ENCODE measurements at regions not wholly inside any gene's neighbourhood (a gene's known extent, or its start where the extent isn't known, plus 50 kb on each side); places are given as distances from the start of the nearest gene placed in this dataset.

- no peak for TF ChIP-seq EZH2 (IDR thresholded peaks at IDR 0.05; ENCODE audit: borderline replicate concordance, low read length)
- TF ChIP-seq, protein P1, sequence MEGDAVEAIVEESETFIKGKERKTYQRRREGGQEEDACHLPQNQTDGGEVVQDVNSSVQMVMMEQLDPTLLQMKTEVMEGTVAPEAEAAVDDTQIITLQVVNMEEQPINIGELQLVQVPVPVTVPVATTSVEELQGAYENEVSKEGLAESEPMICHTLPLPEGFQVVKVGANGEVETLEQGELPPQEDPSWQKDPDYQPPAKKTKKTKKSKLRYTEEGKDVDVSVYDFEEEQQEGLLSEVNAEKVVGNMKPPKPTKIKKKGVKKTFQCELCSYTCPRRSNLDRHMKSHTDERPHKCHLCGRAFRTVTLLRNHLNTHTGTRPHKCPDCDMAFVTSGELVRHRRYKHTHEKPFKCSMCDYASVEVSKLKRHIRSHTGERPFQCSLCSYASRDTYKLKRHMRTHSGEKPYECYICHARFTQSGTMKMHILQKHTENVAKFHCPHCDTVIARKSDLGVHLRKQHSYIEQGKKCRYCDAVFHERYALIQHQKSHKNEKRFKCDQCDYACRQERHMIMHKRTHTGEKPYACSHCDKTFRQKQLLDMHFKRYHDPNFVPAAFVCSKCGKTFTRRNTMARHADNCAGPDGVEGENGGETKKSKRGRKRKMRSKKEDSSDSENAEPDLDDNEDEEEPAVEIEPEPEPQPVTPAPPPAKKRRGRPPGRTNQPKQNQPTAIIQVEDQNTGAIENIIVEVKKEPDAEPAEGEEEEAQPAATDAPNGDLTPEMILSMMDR (IDR thresholded peaks at IDR 0.05; ENCODE audit: low read length), result no peak
- Histone ChIP-seq H3K9me2 (ENCODE audit: low read depth, low read length) (no peaks in the 10 kb centered on the region), H4K20me1 (ENCODE audit: insufficient read depth, low read length) (no peaks in the 10 kb centered on the region), H3K9me3 (ENCODE audit: low read length) (no peaks in the 10 kb centered on the region), H3K9ac (ENCODE audit: low read length) (no peak overlapping the region), H3K4me1 (ENCODE audit: insufficient read depth, low read length, severe bottlenecking) (peaks cover 52% of the 10 kb centered on the region), H3F3A (ENCODE audit: insufficient read depth, low read length) (no peaks in the 10 kb centered on the region), H3K36me3 (ENCODE audit: insufficient read depth, low read length) (no peaks in the 10 kb centered on the region), H3K4me2 (ENCODE audit: low read length) (no peak overlapping the region), H3K27me3 (ENCODE audit: insufficient read depth, low read length) (no peaks in the 10 kb centered on the region), H2AFZ (ENCODE audit: low read length) (no peak overlapping the region), H3K79me2 (ENCODE audit: insufficient read depth, low read length) (no peaks in the 10 kb centered on the region), H3K4me3 (ENCODE audit: low read depth, low read length, poor library complexity, severe bottlenecking) (no peak overlapping the region), H3K27ac (ENCODE audit: low read depth, low read length, poor library complexity, severe bottlenecking) (no peak overlapping the region)
Observed at GRCh38 chr13:73954808-73955207, 179.4 kb downstream of the KLF12 start.

DNA sequence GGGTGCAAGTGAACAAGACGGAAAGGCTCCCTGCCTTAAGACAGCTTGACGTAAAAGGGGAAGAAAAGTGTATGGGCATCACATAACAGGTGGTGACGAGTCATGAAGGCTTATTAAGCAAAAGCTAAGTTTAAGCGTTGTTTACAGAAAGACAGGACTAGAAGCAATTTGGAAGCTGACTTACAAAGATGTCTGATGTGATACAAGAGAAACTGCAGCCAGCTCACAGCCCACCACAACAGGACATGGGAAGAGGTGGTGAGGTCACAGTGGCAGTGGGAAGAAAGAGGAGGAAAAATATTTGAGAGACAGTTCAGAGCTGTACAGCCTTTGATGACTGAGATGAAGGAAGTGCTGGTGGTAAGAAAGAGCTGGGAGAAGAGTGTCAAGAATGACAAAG, 181.6 kb downstream of the KLF12 start:
- peak overlapping the region; percentile 75 for H3K27ac ChIP-seq (ENCODE audit: low read depth, low read length, poor library complexity, severe bottlenecking)
- no peaks in the 10 kb centered on the region for H3K36me3 ChIP-seq (ENCODE audit: insufficient read depth, low read length)
- no peaks in the 10 kb centered on the region for H3F3A ChIP-seq (ENCODE audit: insufficient read depth, low read length)
- TF ChIP-seq, protein P1 (IDR thresholded peaks at IDR 0.05; ENCODE audit: low read length), result no peak
- no peaks in the 10 kb centered on the region for H4K20me1 ChIP-seq (ENCODE audit: insufficient read depth, low read length)
- no peaks in the 10 kb centered on the region; the same call in 1 of the 2 replicates for H3K79me2 ChIP-seq (ENCODE audit: insufficient read depth, low read length)
- H3K4me1 ChIP-seq (ENCODE audit: insufficient read depth, low read length, severe bottlenecking), result peaks cover 60% of the 10 kb centered on the region
- no peaks in the 10 kb centered on the region for H3K9me2 ChIP-seq (ENCODE audit: low read depth, low read length)
- H3K9ac ChIP-seq (ENCODE audit: low read length), result no peak overlapping the region; the same call in 1 of the 2 replicates
- no peaks in the 10 kb centered on the region for H3K9me3 ChIP-seq (ENCODE audit: low read length)
- no peak overlapping the region for H3K4me3 ChIP-seq (ENCODE audit: low read depth, low read length, poor library complexity, severe bottlenecking)
- no peaks in the 10 kb centered on the region for H3K27me3 ChIP-seq (ENCODE audit: insufficient read depth, low read length)
- H2AFZ ChIP-seq (ENCODE audit: low read length), result no peak overlapping the region
- H3K4me2 ChIP-seq (ENCODE audit: low read length), result peak overlapping the region; percentile 12; the same call in 1 of the 2 replicates

DNA sequence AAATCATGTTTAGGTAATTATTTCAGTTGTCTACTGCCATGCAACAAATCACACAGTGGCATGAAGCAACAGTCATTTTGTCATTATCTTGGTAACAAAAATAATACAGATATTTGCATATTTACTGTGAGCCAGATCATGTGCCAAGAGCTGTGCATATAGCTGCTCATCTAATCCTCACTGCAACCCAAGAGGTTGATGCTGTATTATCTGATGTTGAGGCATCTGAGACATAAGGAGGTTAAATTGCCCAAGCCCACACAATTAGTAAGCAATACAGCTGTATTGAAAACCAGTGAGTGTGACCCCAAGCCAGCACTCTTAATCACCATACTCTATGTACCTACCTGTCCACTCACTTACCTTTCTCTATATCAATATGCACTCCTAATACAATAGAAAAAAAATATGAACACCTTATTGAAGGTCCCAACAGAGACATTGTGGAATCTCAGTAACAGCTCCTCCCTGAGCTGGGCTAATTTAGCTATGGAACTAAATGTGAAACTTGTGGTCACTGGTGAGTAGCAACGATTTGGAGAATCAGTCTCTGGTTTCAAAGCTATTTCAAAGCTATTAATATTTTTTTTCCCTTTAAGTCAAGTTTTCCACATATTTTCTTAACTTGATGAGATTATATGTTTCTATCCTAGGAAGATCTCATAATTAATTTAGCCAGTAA, 185.2 kb downstream of the KLF12 start:
- Histone ChIP-seq H2AFZ (ENCODE audit: low read length) (no peak overlapping the region), H3K27ac (ENCODE audit: low read depth, low read length, poor library complexity, severe bottlenecking) (peak overlapping the region; percentile 18), H3K79me2 (ENCODE audit: insufficient read depth, low read length) (no peaks in the 10 kb centered on the region; the same call in 1 of the 2 replicates), H3K9me3 (ENCODE audit: low read length) (no peaks in the 10 kb centered on the region), H3K4me2 (ENCODE audit: low read length) (no peak overlapping the region), H3K9ac (ENCODE audit: low read length) (no peak overlapping the region), H3K36me3 (ENCODE audit: insufficient read depth, low read length) (no peaks in the 10 kb centered on the region), H3K4me1 (ENCODE audit: insufficient read depth, low read length, severe bottlenecking) (peaks cover 57% of the 10 kb centered on the region), H3K27me3 (ENCODE audit: insufficient read depth, low read length) (no peaks in the 10 kb centered on the region), H4K20me1 (ENCODE audit: insufficient read depth, low read length) (no peaks in the 10 kb centered on the region), H3K4me3 (ENCODE audit: low read depth, low read length, poor library complexity, severe bottlenecking) (no peak overlapping the region), H3K9me2 (ENCODE audit: low read depth, low read length) (no peaks in the 10 kb centered on the region), H3F3A (ENCODE audit: insufficient read depth, low read length) (no peaks in the 10 kb centered on the region)
- TF ChIP-seq EZH2 (IDR thresholded peaks at IDR 0.05; ENCODE audit: borderline replicate concordance, low read length), result no peak
- TF ChIP-seq, protein P1 (IDR thresholded peaks at IDR 0.05; ENCODE audit: low read length), result no peak
